HG03064 (cell line): ENCODE measurements at regions not wholly inside any gene's neighbourhood (a gene's known extent, or its start where the extent isn't known, plus 50 kb on each side); places are given as distances from the start of the nearest gene placed in this dataset.

Experiments
- ATAC-seq: cut with Tn5 transposase; IDR thresholded peaks from one replicate; pipeline ENCODE4 v1.9.1; 2021; ENCODE audit warnings: low read depth; ENCODE audit not compliant: unreplicated experiment

- no peak for ATAC-seq
Observed at GRCh38 chr2:129729646-129730045, 249.8 kb upstream of the RAB6C start.

- ATAC-seq = no peak
Observed at GRCh38 chr2:129730979-129731378, 248.5 kb upstream of the RAB6C start.

GRCh38 chr2:129731907-129732629, 247.4 kb upstream of the RAB6C start:
- no peak for ATAC-seq

GRCh38 chr2:129732630-129733026, 246.8 kb upstream of the RAB6C start:
- ATAC-seq = no peak

GRCh38 chr2:129733041-129733440, 246.4 kb upstream of the RAB6C start:
- no peak for ATAC-seq

- no peak for ATAC-seq
Observed at GRCh38 chr2:129733579-129733978, 245.9 kb upstream of the RAB6C start.

GRCh38 chr2:129734343-129735034, 245.0 kb upstream of the RAB6C start:
- ATAC-seq = no peak

GRCh38 chr2:129735576-129735975, 243.9 kb upstream of the RAB6C start:
- ATAC-seq = no peak

- ATAC-seq = no peak
Observed at GRCh38 chr2:129737660-129738527, 241.6 kb upstream of the RAB6C start.

GRCh38 chr2:129738799-129739198, 240.7 kb upstream of the RAB6C start:
- no peak for ATAC-seq

GRCh38 chr2:129740504-129740903, 239.0 kb upstream of the RAB6C start:
- ATAC-seq = no peak

GRCh38 chr2:129741165-129741564, 238.3 kb upstream of the RAB6C start:
- ATAC-seq = no peak

GRCh38 chr2:129741623-129742022, 237.8 kb upstream of the RAB6C start:
- ATAC-seq = no peak

GRCh38 chr2:129742415-129743180, 236.9 kb upstream of the RAB6C start:
- ATAC-seq = no peak

GRCh38 chr2:129744141-129744540, 235.3 kb upstream of the RAB6C start:
- no peak for ATAC-seq

GRCh38 chr2:129744649-129745048, 234.8 kb upstream of the RAB6C start:
- ATAC-seq = no peak

- ATAC-seq = no peak
Observed at GRCh38 chr2:129747500-129748125, 231.9 kb upstream of the RAB6C start.

- no peak for ATAC-seq
Observed at GRCh38 chr2:129748250-129748649, 231.2 kb upstream of the RAB6C start.

- no peak for ATAC-seq
Observed at GRCh38 chr2:129748653-129749052, 230.8 kb upstream of the RAB6C start.

- no peak for ATAC-seq
Observed at GRCh38 chr2:129751409-129751808, 228.1 kb upstream of the RAB6C start.
